Inferior parietal cortex (tissue), 1 donor: ENCODE measurements at regions not wholly inside any gene's neighbourhood (a gene's known extent, or its start where the extent isn't known, plus 50 kb on each side); places are given as distances from the start of the nearest gene placed in this dataset.

Experiments
- DNase-seq: peaks from one replicate; pipeline ENCODE4 v3.0.0-alpha.2; 2016; ENCODE audit errors: extremely low spot score

DNA sequence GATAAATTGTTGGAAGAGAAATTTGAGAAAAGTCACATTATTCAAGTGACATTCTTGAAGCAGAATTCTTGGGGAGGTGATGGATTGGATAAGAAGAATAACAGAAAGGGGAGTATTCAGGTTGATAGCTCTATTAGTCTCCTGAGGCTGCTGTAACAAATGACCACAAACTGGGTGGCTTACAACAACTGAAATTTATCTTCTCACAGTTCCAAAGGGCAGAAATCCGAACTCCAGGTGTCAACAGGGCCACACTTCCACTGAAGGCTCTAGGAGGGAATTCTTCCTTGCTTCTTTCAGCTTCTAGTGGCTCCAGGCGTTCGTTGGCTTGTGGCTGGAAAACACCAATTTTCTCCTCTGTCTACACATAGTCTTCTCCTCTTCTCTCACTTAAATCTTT is 99.8 kb downstream of the TES start:
- no peak for DNase-seq

GRCh38 chr7:116311259-116311658 is 100.9 kb downstream of the TES start:
- no peak for DNase-seq

DNA sequence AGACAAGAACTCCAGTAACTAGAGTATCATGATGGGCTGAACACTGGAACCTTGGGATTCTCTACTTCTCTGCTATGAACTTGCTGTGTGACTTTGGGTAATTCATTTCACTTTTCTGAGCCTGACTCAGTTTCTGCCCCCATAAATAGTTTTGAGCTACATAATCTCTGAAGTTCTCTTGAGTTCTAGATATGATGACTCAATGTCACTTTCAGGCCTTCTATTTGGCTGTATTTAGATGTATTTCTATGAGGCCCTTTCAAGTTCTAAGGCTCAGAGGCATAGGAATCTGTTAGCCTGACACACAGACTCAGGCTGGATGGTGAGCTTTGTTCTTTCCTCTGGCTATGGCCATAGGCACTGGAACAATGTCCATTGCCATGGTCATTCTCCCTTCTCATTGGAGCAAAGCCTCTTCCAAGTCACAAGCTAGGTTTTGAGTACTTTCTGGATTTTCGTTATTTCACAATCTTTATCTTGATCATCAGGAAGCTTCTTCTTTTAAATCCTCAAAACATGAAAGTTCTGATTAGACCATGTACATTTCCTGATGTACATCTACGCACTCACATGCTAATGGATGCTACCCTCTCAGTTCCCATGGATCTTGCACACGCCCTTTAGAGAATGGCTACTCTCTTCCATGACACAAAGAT is 101.6 kb downstream of the TES start:
- no peak for DNase-seq

- DNase-seq, result no peak
Observed at GRCh38 chr7:116315293-116315692, 105.0 kb downstream of the TES start.

GRCh38 chr7:116315803-116316202 is 105.5 kb downstream of the TES start:
- DNase-seq, result no peak

DNA sequence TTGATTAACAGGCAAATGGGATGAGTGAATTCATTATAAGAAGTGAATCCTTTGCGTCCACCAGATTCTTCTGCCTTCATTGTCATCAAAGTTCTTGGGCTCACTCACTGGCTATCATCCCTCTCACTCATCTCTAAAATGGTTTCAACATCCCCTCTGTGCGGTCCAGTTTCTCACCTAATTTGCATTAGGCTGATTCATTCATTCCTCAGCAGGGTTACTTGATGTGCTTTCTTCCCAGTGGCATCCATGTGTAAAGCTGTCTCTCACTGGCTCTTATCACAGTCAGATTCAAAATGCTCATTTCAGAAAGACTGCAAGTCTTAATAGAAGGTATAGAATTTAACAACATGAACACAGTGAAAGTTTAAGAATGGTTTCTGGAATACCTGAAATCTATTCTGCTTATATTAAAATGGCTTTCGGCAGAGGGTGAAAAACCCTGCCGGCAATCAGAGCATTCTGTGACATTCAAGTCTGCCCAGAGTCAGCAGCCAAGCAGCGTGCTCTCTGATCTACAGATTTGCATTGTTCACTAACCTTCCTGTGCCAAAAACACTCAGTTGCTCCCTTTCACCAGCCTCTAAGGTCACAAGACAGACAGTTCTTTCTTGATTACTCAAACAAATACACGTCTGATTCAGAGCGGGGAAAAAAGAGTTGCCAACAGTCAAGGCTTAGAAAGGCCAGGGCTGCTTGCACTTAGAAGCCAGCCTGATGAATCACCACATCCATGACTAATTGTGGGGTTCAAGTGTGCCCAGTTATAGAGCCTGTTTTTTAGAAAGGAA is 106.7 kb downstream of the TES start:
- peak; percentile 71 for DNase-seq

DNA sequence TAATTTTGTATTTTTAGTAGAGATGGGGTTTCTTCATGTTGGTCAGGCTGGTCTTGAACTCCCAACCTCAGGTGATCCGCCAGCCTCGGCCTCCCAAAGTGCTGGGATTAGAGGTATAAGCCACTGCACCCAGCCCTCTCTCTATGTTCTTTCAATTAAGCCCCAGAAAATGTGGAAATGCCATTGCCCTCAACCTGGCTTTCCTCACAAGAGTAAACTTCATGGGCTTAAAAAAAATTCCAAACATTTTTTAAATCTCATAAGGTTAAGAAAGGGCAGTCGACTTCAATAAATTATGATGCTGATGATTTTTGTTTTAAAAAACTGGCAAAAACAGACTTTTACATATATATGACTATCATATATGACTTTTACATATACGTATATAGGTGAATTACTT is 107.6 kb downstream of the TES start:
- no peak for DNase-seq

DNA sequence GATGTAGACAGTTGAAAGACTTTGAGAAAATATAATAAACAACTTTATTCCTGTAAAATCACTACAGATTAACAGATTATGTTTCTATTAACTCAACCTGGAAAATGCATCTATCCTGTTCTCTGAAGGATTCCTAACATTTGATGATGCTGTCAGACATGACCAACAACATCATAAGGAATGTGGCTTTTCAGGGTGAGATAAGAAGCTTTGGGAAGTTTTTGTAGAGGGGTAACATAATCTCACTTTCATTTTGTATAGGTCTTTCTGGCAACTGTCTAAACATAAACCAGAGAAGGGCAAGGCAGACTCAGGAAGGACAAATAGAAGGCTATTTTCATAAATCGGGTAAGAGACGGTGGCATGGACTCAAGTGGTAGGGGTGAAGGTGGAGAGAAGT is 112.2 kb downstream of the TES start:
- no peak for DNase-seq

DNA sequence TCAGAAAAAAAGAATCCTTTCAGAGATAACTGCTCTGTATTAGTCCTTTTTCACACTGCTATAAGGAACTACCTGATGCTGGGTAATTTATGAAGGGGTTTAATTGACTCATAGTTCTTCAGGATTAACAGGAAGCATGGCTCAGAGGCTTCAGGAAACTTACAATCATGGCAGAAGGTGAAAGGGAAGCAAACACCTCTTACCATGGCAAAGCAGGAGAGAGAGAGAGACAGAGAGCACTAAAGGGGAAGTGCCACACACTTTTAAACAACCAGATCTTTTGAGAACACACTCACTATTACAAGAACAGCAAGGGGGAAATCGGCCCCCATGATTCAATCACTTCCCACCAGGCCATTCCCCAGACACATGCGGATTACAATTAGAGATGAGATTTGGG is 114.2 kb downstream of the TES start:
- DNase-seq, result no peak

GRCh38 chr7:116325517-116325916 is 115.2 kb downstream of the TES start:
- DNase-seq, result no peak

DNA sequence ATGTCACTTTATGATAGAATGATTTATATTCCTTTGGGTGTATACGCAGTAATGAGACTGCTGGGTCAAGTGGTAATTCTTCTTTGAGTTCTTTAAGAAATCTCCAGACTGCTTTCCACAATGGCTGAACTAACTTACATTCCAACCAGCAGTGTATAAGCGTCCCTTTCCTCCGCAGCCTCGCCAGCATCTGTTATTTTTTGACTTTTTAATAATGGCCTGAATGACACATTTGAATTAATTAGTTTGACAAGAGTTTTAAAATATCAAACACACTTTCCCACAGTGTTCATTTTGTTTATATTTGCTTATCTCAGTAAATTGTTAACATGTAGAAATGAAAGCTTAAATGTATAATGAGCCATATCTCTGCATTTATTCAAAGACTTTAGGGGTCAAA is 116.8 kb downstream of the TES start:
- DNase-seq, result no peak

GRCh38 chr7:116327752-116328151 is 117.4 kb downstream of the TES start:
- no peak for DNase-seq

DNA sequence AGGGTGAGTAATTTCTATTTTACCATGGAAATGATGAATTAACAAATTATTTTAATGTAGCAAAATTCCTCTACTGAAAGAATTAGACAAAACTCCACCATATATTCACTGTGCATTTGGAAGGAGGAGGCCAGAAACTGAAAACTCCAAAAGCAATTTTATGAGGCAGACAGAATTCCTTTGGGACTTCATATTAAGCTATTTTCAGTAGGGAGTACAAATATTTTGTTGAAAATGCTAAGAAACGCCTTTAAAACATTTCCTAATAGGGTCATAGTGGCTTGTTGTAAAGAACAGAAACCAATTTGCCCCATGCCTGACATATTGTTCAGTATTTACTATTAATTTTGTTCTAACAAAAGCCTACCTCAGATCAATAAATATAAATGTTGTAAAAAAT is 117.8 kb downstream of the TES start:
- no peak for DNase-seq

DNA sequence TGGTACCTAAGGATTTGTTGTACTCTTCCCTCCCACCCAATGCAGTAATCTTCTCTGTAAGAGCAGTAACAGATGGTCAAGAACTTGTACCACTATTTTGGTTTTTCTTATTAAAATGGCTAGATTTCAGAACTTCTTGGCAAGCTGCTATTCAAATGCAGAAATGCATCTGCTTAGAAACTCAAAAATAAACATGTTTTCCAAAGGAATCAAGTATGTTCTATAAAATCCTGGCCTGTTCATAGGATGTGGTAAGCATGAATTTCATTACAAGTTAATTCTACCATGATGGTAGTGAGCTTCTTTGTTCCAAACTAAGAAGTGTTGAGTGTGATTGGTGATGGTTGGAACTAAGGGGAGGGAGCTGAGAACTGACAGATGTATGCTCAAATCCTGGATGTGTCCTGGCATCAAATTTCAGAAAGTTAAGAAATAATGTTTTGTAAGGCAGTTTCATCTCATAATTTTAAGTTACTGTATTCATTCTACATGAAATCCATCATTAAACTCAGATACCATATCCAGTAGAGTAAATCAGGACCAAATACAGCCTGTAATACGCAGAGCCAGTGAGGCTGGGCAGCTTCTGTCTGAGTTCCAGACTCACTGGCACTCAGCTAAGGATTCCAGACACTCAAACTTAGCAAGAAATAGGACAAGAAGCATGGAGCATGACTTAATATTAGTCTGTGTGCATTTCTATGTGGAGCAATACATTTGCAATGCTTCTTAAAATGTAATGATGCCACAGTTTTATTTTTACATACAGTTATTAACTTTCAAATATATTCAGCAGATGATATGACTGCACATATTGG is 119.6 kb downstream of the TES start:
- no peak for DNase-seq

DNA sequence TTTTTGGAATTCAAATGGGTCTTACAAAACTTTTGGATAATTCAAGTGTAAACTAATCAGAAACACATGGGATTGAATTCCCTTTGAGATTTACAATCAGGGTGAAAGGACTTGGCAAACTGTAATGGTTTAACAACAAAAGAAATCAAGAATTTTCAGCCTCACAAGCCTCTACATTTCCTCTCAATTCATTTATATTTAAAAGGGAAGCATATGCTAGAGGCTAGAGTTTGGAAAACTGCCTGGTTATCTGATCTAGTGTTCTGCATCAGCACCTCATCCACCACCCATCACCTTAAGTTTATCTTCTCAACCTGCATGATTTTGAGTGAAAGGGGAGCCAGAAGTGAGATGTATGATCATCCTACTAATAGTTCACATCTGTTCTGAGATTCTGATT is 120.7 kb downstream of the TES start:
- no peak for DNase-seq

DNA sequence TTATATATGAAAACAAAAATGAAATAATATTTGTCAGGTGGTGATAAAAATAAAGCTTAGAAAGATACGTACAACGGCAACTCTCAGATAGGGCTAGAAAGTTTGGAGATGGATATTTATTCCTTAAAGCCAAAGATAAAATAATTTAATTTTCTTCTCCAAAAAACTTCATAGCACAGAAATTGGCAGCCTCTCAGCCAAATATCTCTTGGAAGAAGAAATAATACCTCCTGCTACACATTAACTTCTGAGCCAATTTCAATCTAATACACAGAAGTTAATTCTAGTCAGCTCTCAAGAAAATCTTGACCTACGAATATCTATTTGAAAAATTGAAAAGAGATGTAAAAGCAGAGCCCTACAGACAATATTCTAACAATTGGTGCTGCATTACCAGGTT is 122.4 kb downstream of the TES start:
- no peak for DNase-seq

DNA sequence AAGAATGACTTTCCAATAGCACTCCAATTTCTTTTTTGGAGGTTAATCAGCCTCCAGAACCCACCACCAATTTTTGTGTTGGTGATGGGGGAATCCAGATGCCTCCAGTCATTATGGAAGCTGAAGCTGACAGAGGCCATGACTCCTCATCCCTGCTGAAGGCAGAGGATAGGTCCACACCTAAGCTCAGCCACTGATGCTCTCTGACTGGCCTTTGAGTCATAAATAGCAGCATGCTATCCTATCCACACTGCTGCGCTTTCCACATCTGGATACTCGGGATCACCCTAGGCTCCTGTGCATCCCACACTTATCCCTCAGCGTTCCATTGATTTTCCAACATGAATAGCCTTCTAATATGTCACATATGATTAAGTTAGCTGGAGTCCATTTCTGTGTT is 124.2 kb downstream of the TES start:
- DNase-seq, result no peak

GRCh38 chr7:116337018-116337417 is 126.7 kb downstream of the TES start:
- no peak for DNase-seq

GRCh38 chr7:116337800-116338199 is 127.5 kb downstream of the TES start:
- no peak for DNase-seq

DNA sequence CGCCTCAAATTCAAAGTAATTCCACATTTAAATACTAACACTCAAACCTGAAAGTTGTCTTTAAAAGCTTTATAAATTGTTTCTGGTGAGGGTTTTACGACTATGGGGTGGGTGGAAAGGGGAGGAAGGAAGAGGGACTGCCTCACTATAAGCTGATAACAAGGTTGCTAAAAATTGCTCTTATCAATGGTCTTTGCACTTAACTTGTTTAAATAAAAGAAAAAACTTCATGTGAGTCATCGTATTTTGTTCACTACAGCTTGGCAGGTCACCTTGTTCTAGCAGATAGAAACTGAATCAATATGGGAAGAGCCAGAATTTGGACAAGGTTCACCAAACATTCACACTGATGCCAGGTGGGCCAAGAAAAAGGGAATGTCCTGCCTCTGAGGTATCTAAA is 129.2 kb downstream of the TES start:
- DNase-seq, result no peak

GRCh38 chr7:116340201-116340847 is 130.0 kb downstream of the TES start:
- DNase-seq, result no peak
